Fibroblast of mammary gland (primary cell): ENCODE measurements at regions not wholly inside any gene's neighbourhood (a gene's known extent, or its start where the extent isn't known, plus 50 kb on each side); places are given as distances from the start of the nearest gene placed in this dataset.

Experiments used
- DNase-seq: peaks from one replicate; pipeline ENCODE4 v3.0.0-alpha.2; 2010; ENCODE audit warnings: low read depth
- H3K4me3 ChIP-seq: 2 replicates; pipeline ENCODE4 v1.5.1; 2011; ENCODE audit warnings: low read depth, mild to moderate bottlenecking, low read length, moderate library complexity; ENCODE audit not compliant: control insufficient read depth
- TF ChIP-seq, protein P1 (sequence below): conservative IDR thresholded peaks from 2 replicates; pipeline ENCODE4 v1.5.1; 2011; ENCODE audit warnings: low read depth, low read length, inconsistent platforms; ENCODE audit not compliant: control insufficient read depth, insufficient read depth

DNA sequence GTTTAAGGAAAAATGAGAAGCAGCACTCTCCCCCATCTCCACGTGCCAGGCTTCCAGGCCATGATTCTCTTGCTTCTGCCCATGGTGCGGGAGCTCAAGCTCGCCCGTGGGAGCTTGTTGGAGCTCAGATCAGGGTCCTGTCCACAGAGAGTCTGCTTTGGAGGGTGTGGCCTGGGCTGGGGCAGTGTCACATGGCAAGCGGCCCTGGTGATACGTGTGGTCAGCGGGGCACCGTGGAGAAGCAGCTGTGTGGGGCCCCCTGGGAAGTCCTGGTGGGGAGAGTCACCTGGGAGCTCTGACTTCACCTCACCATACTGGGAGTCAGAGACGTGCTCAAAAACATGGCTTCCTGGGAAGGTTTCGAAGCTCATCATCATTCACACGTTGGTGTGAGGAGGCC is 275.3 kb downstream of the GADD45G start:
- no peak overlapping the region for H3K4me3 ChIP-seq
- TF ChIP-seq, protein P1, sequence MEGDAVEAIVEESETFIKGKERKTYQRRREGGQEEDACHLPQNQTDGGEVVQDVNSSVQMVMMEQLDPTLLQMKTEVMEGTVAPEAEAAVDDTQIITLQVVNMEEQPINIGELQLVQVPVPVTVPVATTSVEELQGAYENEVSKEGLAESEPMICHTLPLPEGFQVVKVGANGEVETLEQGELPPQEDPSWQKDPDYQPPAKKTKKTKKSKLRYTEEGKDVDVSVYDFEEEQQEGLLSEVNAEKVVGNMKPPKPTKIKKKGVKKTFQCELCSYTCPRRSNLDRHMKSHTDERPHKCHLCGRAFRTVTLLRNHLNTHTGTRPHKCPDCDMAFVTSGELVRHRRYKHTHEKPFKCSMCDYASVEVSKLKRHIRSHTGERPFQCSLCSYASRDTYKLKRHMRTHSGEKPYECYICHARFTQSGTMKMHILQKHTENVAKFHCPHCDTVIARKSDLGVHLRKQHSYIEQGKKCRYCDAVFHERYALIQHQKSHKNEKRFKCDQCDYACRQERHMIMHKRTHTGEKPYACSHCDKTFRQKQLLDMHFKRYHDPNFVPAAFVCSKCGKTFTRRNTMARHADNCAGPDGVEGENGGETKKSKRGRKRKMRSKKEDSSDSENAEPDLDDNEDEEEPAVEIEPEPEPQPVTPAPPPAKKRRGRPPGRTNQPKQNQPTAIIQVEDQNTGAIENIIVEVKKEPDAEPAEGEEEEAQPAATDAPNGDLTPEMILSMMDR, result no peak
- DNase-seq, result no peak

DNA sequence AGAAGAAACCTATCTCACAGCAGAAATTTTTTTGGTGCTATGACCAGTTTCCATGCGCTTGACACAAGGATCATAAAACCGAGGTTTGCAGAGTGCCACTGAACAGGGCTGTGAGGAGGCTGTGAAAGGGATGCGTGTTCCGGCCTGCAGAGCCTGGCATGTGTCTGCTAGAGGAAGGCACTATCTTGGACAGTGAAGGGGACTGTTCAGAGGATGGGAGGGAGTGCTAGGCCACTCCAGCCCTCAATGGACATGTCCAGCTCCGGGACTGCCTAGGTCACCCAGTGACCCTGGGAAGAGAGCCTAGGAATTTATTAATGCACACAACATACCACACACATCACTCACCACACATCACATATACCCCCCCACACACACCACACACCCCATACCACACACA is 275.9 kb downstream of the GADD45G start:
- TF ChIP-seq, protein P1, result no peak
- no peak overlapping the region for H3K4me3 ChIP-seq
- no peak for DNase-seq

DNA sequence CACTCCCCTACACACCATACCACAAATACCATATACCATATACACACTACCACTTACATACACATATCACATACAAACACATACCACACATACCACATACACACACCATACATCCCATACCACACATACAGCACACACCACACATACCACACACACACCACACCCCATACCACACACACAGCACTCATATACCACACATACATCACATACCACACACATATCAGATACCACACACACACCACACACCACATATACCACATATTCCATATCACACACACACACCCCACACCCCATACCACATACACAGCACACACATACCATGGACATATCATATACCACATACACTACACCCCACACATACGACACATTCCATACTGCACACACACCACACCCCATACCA is 276.6 kb downstream of the GADD45G start:
- DNase-seq, result no peak
- no peak overlapping the region for H3K4me3 ChIP-seq
- TF ChIP-seq, protein P1, result no peak

DNA sequence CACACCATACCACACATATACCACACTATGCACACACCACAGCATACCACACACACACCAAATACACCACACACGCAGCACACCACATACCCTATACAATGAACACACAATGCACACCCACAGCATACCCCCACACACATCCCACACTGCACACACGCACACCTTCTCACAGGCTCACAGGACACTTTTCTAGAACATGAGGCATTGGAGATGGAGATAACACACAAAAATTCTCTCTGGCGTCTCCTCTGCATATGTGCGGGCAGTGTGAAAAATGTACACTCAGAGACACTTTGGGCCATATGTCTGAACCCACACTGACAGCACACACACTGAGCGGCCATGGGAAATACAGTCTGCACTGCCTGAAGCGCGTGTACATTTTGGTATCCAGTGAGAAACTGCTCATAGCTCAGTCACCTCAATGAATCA is 278.1 kb downstream of the GADD45G start:
- H3K4me3 ChIP-seq, result no peak overlapping the region
- DNase-seq, result no peak
- TF ChIP-seq, protein P1, result no peak

DNA sequence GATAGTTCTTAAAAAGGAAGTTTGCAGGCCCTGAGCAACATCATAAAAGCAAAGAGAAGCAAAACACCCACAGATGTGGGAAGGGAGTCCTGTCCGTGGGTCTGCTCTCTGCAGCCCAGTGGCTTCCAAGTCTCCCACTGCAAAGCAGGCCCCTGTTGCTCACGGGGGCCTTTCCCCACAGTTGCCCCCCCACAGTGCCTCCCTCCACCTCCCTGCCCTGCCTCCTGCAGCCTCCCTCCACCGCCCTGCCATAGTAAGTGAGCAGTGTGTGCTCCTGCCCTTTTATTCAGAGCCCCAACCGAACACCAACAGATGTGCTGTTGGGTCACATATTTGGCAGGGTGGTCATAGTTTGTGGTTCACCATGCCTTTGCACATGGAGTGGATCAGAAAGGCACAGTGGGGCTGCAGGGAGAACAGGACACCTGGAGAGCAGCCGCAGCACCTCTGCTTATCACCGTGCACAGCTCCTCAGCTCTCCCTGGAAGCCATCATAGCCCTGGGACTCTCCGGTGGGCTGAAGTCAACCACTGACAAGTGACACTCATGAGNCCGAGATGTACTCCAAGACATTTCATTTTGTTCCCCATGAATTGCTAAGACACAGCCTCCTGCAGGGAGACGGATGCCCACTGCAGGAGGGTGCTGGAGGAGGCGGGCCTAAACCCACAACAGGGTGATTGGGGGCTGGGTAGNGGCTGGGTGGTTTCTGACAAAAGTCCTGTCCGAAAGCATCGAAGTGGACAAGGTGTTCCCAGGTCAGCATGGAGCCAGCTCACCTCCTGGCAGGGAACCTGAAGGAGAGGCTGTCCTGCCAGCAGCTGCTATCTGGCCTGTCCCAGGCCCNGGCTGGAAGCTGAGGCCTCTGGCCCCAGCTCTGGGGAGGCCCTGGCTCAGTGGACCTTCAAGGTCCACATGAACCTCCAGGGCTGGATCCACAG is 278.9 kb downstream of the GADD45G start:
- H3K4me3 ChIP-seq, result no peak overlapping the region
- TF ChIP-seq, protein P1, result no peak
- DNase-seq, result no peak

DNA sequence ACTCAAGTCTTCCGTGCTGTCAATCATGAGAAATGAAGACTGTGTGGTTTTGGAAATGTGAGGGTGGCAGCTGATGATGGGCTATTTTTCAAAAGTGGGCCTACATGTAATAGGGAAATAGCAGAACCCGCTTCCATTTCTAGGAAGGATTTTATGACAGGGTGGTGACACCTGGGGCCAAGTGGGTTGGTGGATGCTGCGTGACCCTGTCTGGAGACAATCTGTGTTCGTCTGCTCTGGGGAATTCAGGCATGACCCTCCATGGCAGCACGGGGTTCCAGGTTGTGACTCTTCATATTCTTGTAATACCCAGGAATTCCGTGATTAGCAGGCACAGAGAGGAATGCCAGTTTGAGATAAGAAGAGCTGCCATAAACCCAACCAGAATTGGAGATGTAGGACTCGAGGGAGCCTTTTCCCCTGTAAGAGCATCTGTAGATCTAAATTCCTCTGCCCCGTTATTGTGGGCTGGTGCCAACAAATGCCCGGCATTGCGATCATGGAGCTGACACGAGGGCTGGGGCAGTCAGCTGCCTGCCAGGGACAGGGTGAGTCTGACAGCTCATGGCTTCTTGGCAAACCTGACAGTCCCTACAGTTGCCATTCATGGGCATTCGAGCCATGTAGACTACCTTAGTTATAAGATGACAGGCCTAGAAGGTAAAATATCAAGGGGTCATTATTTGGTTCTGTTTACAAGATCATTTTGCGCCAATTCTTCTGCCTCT is 279.7 kb downstream of the GADD45G start:
- TF ChIP-seq, protein P1, result no peak
- no peak for DNase-seq
- H3K4me3 ChIP-seq, result no peak overlapping the region
